SU-DHL-6 (cell line): ENCODE measurements at regions not wholly inside any gene's neighbourhood (a gene's known extent, or its start where the extent isn't known, plus 50 kb on each side); places are given as distances from the start of the nearest gene placed in this dataset.

Source experiments
- EZH2phosphoT487 ChIP-seq: fragments of 200-600 bp; sonication (generic), shearing (Covaris generic); conservative IDR thresholded peaks from 2 replicates; pipeline ENCODE4 v1.6.1; 2018; ENCODE audit warnings: mild to moderate bottlenecking, antibody characterized with exemption, low read length, moderate library complexity, mixed read lengths
- TF ChIP-seq, protein P1 (sequence below): fragments of 200-600 bp; sonication (generic); IDR thresholded peaks from one replicate; pipeline ENCODE4 v1.5.1; 2017; ENCODE audit warnings: antibody characterized with exemption, mild to moderate bottlenecking, low read length, moderate library complexity; ENCODE audit not compliant: insufficient read depth, poor library complexity, severe bottlenecking

DNA sequence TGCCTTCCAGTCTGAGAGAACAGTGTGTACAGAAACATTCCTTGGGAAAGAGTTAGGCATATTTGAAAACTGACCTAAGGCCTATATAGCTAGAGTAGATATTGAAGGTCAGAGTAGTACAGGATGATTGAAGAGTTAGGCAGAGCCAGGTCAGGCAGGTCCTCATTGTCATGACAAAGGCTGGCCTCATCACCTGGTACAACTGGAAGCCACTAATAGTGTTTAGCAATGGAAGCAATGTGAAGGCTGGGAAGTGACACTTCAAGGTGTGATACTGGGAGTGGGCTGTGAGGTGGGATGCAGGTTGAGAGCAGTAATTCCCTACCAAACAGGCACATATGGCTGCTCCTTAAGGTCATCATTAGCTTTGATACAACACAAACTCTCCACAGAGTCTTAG, 123.6 kb upstream of the CCNH start:
- TF ChIP-seq, protein P1, sequence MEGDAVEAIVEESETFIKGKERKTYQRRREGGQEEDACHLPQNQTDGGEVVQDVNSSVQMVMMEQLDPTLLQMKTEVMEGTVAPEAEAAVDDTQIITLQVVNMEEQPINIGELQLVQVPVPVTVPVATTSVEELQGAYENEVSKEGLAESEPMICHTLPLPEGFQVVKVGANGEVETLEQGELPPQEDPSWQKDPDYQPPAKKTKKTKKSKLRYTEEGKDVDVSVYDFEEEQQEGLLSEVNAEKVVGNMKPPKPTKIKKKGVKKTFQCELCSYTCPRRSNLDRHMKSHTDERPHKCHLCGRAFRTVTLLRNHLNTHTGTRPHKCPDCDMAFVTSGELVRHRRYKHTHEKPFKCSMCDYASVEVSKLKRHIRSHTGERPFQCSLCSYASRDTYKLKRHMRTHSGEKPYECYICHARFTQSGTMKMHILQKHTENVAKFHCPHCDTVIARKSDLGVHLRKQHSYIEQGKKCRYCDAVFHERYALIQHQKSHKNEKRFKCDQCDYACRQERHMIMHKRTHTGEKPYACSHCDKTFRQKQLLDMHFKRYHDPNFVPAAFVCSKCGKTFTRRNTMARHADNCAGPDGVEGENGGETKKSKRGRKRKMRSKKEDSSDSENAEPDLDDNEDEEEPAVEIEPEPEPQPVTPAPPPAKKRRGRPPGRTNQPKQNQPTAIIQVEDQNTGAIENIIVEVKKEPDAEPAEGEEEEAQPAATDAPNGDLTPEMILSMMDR: no peak
- TF ChIP-seq EZH2phosphoT487: no peak
